ENCODE measurements at regions not wholly inside any gene's neighbourhood (a gene's known extent, or its start where the extent isn't known, plus 50 kb on each side); places are given as distances from the start of the nearest gene placed in this dataset.

- no peak for TF ChIP-seq TAF1 (IDR thresholded peaks at IDR 0.05; ENCODE audit: borderline replicate concordance, insufficient read depth, low read length)
- TF ChIP-seq FOXP2 (optimal IDR thresholded peaks at IDR 0.05; ENCODE audit: borderline replicate concordance, extremely low read depth, extremely low read length, insufficient read depth), result no peak
Observed at GRCh38 chr9:106757514-106757913, 105.5 kb upstream of the ZNF462 start.

GRCh38 chr9:106758911-106759310 lies 104.1 kb upstream of the ZNF462 start:
- TF ChIP-seq TAF1 (IDR thresholded peaks at IDR 0.05; ENCODE audit: borderline replicate concordance, insufficient read depth, low read length) (no peak), FOXP2 (optimal IDR thresholded peaks at IDR 0.05; ENCODE audit: borderline replicate concordance, extremely low read depth, extremely low read length, insufficient read depth) (no peak), REST (IDR thresholded peaks at IDR 0.05; ENCODE audit: insufficient read depth in 1 of 2, low read depth in 2 of 2, low read length in 2 of 2) (no peak), POLR2AphosphoS5 (IDR thresholded peaks at IDR 0.05; ENCODE audit: low read depth, low read length) (no peak), SIN3A (IDR thresholded peaks at IDR 0.05; ENCODE audit: borderline replicate concordance, insufficient read depth, low read length) (no peak)

- TF ChIP-seq REST (IDR thresholded peaks at IDR 0.05; ENCODE audit: insufficient read depth in 1 of 2, low read depth in 2 of 2, low read length in 2 of 2), result no peak
- no peak for TF ChIP-seq TAF1 (IDR thresholded peaks at IDR 0.05; ENCODE audit: borderline replicate concordance, insufficient read depth, low read length)
- no peak for TF ChIP-seq FOXP2 (optimal IDR thresholded peaks at IDR 0.05; ENCODE audit: borderline replicate concordance, extremely low read depth, extremely low read length, insufficient read depth)
- no peak for TF ChIP-seq SIN3A (IDR thresholded peaks at IDR 0.05; ENCODE audit: borderline replicate concordance, insufficient read depth, low read length)
- no peak for TF ChIP-seq POLR2AphosphoS5 (IDR thresholded peaks at IDR 0.05; ENCODE audit: low read depth, low read length)
Observed at GRCh38 chr9:106761493-106761892, 101.5 kb upstream of the ZNF462 start.

- TF ChIP-seq SIN3A (IDR thresholded peaks at IDR 0.05; ENCODE audit: borderline replicate concordance, insufficient read depth, low read length), result no peak
- no peak for TF ChIP-seq TAF1 (IDR thresholded peaks at IDR 0.05; ENCODE audit: borderline replicate concordance, insufficient read depth, low read length)
- no peak for TF ChIP-seq FOXP2 (optimal IDR thresholded peaks at IDR 0.05; ENCODE audit: borderline replicate concordance, extremely low read depth, extremely low read length, insufficient read depth)
- no peak for TF ChIP-seq POLR2AphosphoS5 (IDR thresholded peaks at IDR 0.05; ENCODE audit: low read depth, low read length)
- no peak for TF ChIP-seq REST (IDR thresholded peaks at IDR 0.05; ENCODE audit: insufficient read depth in 1 of 2, low read depth in 2 of 2, low read length in 2 of 2)
Observed at GRCh38 chr9:106766616-106767015, 96.3 kb upstream of the ZNF462 start.

GRCh38 chr9:106769331-106769730 lies 93.6 kb upstream of the ZNF462 start:
- TF ChIP-seq SIN3A (IDR thresholded peaks at IDR 0.05; ENCODE audit: borderline replicate concordance, insufficient read depth, low read length) (no peak), TAF1 (IDR thresholded peaks at IDR 0.05; ENCODE audit: borderline replicate concordance, insufficient read depth, low read length) (no peak), FOXP2 (optimal IDR thresholded peaks at IDR 0.05; ENCODE audit: borderline replicate concordance, extremely low read depth, extremely low read length, insufficient read depth) (no peak), REST (IDR thresholded peaks at IDR 0.05; ENCODE audit: insufficient read depth in 1 of 2, low read depth in 2 of 2, low read length in 2 of 2) (no peak), POLR2AphosphoS5 (IDR thresholded peaks at IDR 0.05; ENCODE audit: low read depth, low read length) (no peak)

Measured in PFSK-1 (cell line).